ENCODE measurements at regions not wholly inside any gene's neighbourhood (a gene's known extent, or its start where the extent isn't known, plus 50 kb on each side); places are given as distances from the start of the nearest gene placed in this dataset.

DNA sequence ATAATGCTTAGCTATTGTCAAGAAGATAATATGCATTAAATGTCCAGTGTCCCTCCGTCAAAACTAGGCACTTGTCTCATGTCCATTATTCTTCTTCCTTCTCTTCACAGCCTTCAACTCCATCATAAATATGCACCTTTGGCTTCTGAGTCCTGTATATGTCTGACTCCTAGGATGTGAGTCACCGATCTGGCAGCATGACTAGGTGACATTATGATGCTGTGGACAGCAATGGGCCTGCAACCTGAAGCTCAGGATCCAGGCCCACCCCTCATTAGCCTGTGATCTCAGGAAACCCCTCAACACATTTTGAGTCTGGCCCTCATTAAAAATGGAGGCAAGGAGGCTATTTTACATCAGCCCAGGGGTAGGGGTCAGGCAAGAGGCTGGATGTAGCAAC, 362.5 kb upstream of the ZMIZ1 start (continued):
- TF ChIP-seq, protein P1, sequence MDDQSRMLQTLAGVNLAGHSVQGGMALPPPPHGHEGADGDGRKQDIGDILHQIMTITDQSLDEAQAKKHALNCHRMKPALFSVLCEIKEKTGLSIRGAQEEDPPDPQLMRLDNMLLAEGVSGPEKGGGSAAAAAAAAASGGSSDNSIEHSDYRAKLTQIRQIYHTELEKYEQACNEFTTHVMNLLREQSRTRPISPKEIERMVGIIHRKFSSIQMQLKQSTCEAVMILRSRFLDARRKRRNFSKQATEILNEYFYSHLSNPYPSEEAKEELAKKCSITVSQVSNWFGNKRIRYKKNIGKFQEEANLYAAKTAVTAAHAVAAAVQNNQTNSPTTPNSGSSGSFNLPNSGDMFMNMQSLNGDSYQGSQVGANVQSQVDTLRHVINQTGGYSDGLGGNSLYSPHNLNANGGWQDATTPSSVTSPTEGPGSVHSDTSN (IDR thresholded peaks at IDR 0.05) = peak; percentile 10; the same call in 1 of the 2 replicates
- TF ChIP-seq YY1 (IDR thresholded peaks at IDR 0.05; ENCODE audit: low read depth) = no peak
- peak; percentile 31; the same call in 1 of the 2 replicates for TF ChIP-seq FOSL2 (IDR thresholded peaks at IDR 0.05; ENCODE audit: borderline replicate concordance, low read depth)
- no peak for TF ChIP-seq RFX5 (IDR thresholded peaks at IDR 0.05; ENCODE audit: low read length)
- no peak for TF ChIP-seq NRF1 (IDR thresholded peaks at IDR 0.05; ENCODE audit: low read depth, low read length)
- TF ChIP-seq JUND (IDR thresholded peaks at IDR 0.05) = no peak
- TF ChIP-seq TCF12 (IDR thresholded peaks at IDR 0.05) = no peak
- TF ChIP-seq FOXJ3 (CRISPR knock-in tag; IDR thresholded peaks at IDR 0.05) = no peak

DNA sequence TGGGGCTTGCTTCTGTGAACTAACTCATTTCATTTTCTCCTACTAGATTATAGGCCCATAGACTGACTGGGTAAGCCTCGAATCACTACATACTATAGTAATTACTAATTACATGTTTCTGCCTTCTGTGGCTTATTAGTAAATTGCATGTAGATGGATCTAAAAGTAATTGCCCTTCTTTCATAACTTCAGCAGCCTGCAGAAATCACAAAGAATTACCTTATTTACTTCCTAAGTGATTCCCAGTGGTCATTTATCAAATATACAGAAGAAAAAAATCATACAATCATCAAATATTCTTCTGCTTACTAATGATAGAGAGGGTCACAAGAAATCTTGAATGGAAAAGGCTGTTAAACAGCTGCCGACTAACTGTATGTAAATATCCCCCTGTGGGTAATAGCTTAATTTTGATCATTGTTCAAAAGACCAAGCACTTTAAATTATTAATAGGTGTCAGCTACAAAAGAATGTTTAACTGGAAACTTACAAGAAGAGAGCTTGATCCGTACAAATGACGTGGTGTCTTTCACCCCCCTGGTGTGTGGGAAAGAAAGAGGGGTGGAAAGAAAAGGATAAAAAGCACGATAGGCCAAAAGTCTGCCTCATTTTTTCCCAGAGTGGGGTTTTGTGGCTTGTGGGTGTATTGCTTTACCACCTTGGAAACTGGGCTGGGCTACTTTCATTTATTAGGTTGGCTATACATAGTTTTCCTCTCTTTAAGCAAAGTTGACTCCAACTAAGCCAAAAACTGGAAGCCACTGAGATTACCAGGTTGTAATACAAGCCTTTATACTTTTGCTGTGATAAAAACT, 361.8 kb upstream of the ZMIZ1 start:
- TF ChIP-seq, protein P2, sequence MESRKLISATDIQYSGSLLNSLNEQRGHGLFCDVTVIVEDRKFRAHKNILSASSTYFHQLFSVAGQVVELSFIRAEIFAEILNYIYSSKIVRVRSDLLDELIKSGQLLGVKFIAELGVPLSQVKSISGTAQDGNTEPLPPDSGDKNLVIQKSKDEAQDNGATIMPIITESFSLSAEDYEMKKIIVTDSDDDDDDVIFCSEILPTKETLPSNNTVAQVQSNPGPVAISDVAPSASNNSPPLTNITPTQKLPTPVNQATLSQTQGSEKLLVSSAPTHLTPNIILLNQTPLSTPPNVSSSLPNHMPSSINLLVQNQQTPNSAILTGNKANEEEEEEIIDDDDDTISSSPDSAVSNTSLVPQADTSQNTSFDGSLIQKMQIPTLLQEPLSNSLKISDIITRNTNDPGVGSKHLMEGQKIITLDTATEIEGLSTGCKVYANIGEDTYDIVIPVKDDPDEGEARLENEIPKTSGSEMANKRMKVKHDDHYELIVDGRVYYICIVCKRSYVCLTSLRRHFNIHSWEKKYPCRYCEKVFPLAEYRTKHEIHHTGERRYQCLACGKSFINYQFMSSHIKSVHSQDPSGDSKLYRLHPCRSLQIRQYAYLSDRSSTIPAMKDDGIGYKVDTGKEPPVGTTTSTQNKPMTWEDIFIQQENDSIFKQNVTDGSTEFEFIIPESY (IDR thresholded peaks at IDR 0.05; ENCODE audit: borderline replicate concordance, low read depth) = no peak
- TF ChIP-seq EZH2phosphoT487 (IDR thresholded peaks at IDR 0.05; ENCODE audit: borderline replicate concordance, low read depth) = no peak
- TF ChIP-seq FOXM1 (IDR thresholded peaks at IDR 0.05; ENCODE audit: low read depth) = no peak
- TF ChIP-seq MEF2A (IDR thresholded peaks at IDR 0.05; ENCODE audit: borderline replicate concordance, low read depth) = no peak
- no peak for TF ChIP-seq NFIC (IDR thresholded peaks at IDR 0.05; ENCODE audit: borderline replicate concordance)
- no peak for TF ChIP-seq MXI1 (IDR thresholded peaks at IDR 0.05; ENCODE audit: low read depth, low read length)
- no peak for TF ChIP-seq RXRA (IDR thresholded peaks at IDR 0.05; ENCODE audit: borderline replicate concordance, low read depth)
- TF ChIP-seq, protein P3, sequence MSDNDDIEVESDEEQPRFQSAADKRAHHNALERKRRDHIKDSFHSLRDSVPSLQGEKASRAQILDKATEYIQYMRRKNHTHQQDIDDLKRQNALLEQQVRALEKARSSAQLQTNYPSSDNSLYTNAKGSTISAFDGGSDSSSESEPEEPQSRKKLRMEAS (IDR thresholded peaks at IDR 0.05; ENCODE audit: low read depth) = no peak
- no peak for TF ChIP-seq RFX5 (IDR thresholded peaks at IDR 0.05; ENCODE audit: low read length)
- no peak for TF ChIP-seq SMC3 (IDR thresholded peaks at IDR 0.05; ENCODE audit: low read depth, low read length)
- TF ChIP-seq POLR2AphosphoS5 (IDR thresholded peaks at IDR 0.05; ENCODE audit: low read depth, low read length) = no peak
- TF ChIP-seq, protein P1 (IDR thresholded peaks at IDR 0.05) = no peak
- TF ChIP-seq, protein P4, sequence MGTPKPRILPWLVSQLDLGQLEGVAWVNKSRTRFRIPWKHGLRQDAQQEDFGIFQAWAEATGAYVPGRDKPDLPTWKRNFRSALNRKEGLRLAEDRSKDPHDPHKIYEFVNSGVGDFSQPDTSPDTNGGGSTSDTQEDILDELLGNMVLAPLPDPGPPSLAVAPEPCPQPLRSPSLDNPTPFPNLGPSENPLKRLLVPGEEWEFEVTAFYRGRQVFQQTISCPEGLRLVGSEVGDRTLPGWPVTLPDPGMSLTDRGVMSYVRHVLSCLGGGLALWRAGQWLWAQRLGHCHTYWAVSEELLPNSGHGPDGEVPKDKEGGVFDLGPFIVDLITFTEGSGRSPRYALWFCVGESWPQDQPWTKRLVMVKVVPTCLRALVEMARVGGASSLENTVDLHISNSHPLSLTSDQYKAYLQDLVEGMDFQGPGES (IDR thresholded peaks at IDR 0.05; ENCODE audit: low read depth, low read length) = no peak
- no peak overlapping the region for H3K4me3 ChIP-seq (ENCODE audit: low read depth in 2 of 2, low read length in 1 of 2)
- H3F3A ChIP-seq (replicated peaks; ENCODE audit: insufficient read depth) = no peaks in the 10 kb centered on the region
- no peak overlapping the region for H2AFZ ChIP-seq (ENCODE audit: low read depth)
- H3K4me1 ChIP-seq (ENCODE audit: control insufficient read depth in 1 of 2, insufficient read depth in 2 of 2, low read depth in 1 of 2, low read length in 1 of 2) = peaks cover 8 to 18% of the 10 kb centered on the region in 2 experiments; a peak in 3 of 4 replicates
- H3K9me3 ChIP-seq = no peaks in the 10 kb centered on the region
- no peak overlapping the region for H3K9ac ChIP-seq
- ChIA-PET CTCF (no interaction called here), POLR2A (no interaction called here)
- H3K36me3 ChIP-seq (replicated peaks in 1 of 2; ENCODE audit: control insufficient read depth in 1 of 2, insufficient read depth in 2 of 2, low read length in 1 of 2) = no peaks in the 10 kb centered on the region
- no peaks in the 10 kb centered on the region for H3K79me2 ChIP-seq (ENCODE audit: insufficient read depth)
- no peaks in the 10 kb centered on the region for H3K9me2 ChIP-seq
- WGBS (ENCODE audit: low lambda C conversion rate) = 79% methylated on average over 5 of the region's 5 CpGs
- no peaks in the 10 kb centered on the region for H3K27me3 ChIP-seq (ENCODE audit: insufficient read depth)
- H3K4me2 ChIP-seq = no peak overlapping the region
- H3K27ac ChIP-seq (ENCODE audit: low read depth in 2 of 2, low read length in 1 of 2) = no peak overlapping the region
- H4K20me1 ChIP-seq (ENCODE audit: insufficient read depth) = no peaks in the 10 kb centered on the region
- DNase-seq = no peak
